Esophagus muscularis mucosa (tissue), 4 donors: ENCODE measurements at regions not wholly inside any gene's neighbourhood (a gene's known extent, or its start where the extent isn't known, plus 50 kb on each side); places are given as distances from the start of the nearest gene placed in this dataset.

Source experiments
- DNase-seq: peaks from one replicate; pipeline ENCODE4 v3.0.0-alpha.2; 2017; ENCODE audit errors: extremely low spot score
- H3K27ac ChIP-seq, 4 donors: fragments of 200-600 bp; sonication (generic); replicated peaks in 1 of 4; 1 replicate in 3 of 4; 2 replicates in 1 of 4; pipeline ENCODE4 v1.5.1; 2016 to 2019; ENCODE audit warnings: mild to moderate bottlenecking in 1 of 4
- H3K27me3 ChIP-seq, 4 donors: fragments of 200-600 bp; sonication (generic); one replicate each; pipeline versions ENCODE4 v1.5.1 to v1.6.0; 2016 to 2019
- H3K36me3 ChIP-seq, 4 donors: fragments of 200-600 bp; sonication (generic); one replicate each; pipeline ENCODE4 v1.5.1; 2016 to 2019
- H3K4me1 ChIP-seq, 4 donors: fragments of 200-600 bp; sonication (generic); one replicate each; pipeline ENCODE4 v1.5.1; 2016 to 2019
- H3K4me3 ChIP-seq, 4 donors: fragments of 200-600 bp; sonication (generic); 1 replicate in 2 of 4; 2 replicates in 2 of 4; pipeline ENCODE4 v1.5.1; 2016 to 2019; ENCODE audit warnings: mild to moderate bottlenecking in 4 of 4, moderate library complexity in 1 of 4
- H3K9me3 ChIP-seq, 4 donors: fragments of 200-600 bp; sonication (generic); 1 replicate in 3 of 4; 2 replicates in 1 of 4; pipeline ENCODE4 v1.5.1; 2016 to 2019
- CTCF ChIP-seq, 3 experiments: fragments of 200-600 bp in 2 of 3; fragments of 450-650 bp in 1 of 3; sonication (generic) in 2 of 3; IDR thresholded peaks; one replicate each; pipeline ENCODE4 v1.5.1; 2017 to 2019; ENCODE audit warnings: antibody characterized with exemption in 3 of 3, mild to moderate bottlenecking in 2 of 3, moderate library complexity in 1 of 3
- EP300 ChIP-seq: sonication (generic); formaldehyde crosslinking; IDR thresholded peaks from one replicate; pipeline ENCODE4 v1.6.1; 2017; ENCODE audit warnings: antibody characterized with exemption
- POLR2A ChIP-seq: fragments of 450-650 bp; IDR thresholded peaks from one replicate; pipeline ENCODE4 v1.6.1; 2017; ENCODE audit warnings: antibody characterized with exemption, moderate library complexity, mild to moderate bottlenecking, low read depth
- POLR2AphosphoS5 ChIP-seq, 2 donors: sonication (generic); formaldehyde crosslinking; IDR thresholded peaks; one replicate each; pipeline ENCODE4 v1.6.1; 2017; ENCODE audit warnings: antibody characterized with exemption in 2 of 2
- WGBS: methylation state at CpG from one replicate; pipeline ENCODE4 v1.1.5; 2018; 5-methylcytosine and 5-hydroxymethylcytosine counted together
- intact Hi-C: fragments of 100-400 bp; cut with DNase I; formaldehyde crosslinking; loops from one replicate; pipeline ENCODE4 v1.15.1; 2023

GRCh38 chr6:148076051-148076450, 266.6 kb upstream of the SASH1 start:
- Histone ChIP-seq H3K27ac (no peak overlapping the region), H3K36me3 (no peaks in the 10 kb centered on the region), H3K9me3 (peaks cover 0 to 11% (median 0%) of the 10 kb centered on the region in 4 donors), H3K27me3 (no peaks in the 10 kb centered on the region), H3K4me1 (no peaks in the 10 kb centered on the region), H3K4me3 (no peak overlapping the region)
- intact Hi-C loops = no loop called here
- 76% methylated on average over 3 of the region's 3 CpGs for WGBS
- TF ChIP-seq CTCF (IDR thresholded peaks at IDR 0.05) = no peak
- no peak for TF ChIP-seq EP300
- TF ChIP-seq POLR2AphosphoS5 (IDR thresholded peaks at IDR 0.05) = no peak
- TF ChIP-seq POLR2A = no peak
- DNase-seq = no peak

- TF ChIP-seq POLR2AphosphoS5 (IDR thresholded peaks at IDR 0.05) (no peak), POLR2A (no peak), EP300 (no peak), CTCF (IDR thresholded peaks at IDR 0.05) (no peak)
- no peak overlapping the region for H3K27ac ChIP-seq
- no peaks in the 10 kb centered on the region for H3K36me3 ChIP-seq
- DNase-seq = no peak
- H3K27me3 ChIP-seq = no peaks in the 10 kb centered on the region
- 94% methylated on average over 1 of the region's 1 CpG for WGBS
- no peak overlapping the region for H3K4me3 ChIP-seq
- no peaks in the 10 kb centered on the region for H3K9me3 ChIP-seq
- intact Hi-C loops = no loop called here
- no peaks in the 10 kb centered on the region for H3K4me1 ChIP-seq
Measured at GRCh38 chr6:148080315-148080714, 262.3 kb upstream of the SASH1 start.

GRCh38 chr6:148081076-148081475, 261.6 kb upstream of the SASH1 start:
- TF ChIP-seq POLR2AphosphoS5 (IDR thresholded peaks at IDR 0.05) (no peak), CTCF (IDR thresholded peaks at IDR 0.05) (no peak), EP300 (no peak), POLR2A (no peak)
- intact Hi-C loops = no loop called here
- no peak for DNase-seq
- Histone ChIP-seq H3K27me3 (no peaks in the 10 kb centered on the region), H3K4me3 (no peak overlapping the region), H3K9me3 (no peaks in the 10 kb centered on the region), H3K27ac (no peak overlapping the region), H3K4me1 (no peaks in the 10 kb centered on the region), H3K36me3 (no peaks in the 10 kb centered on the region)
- 89% methylated on average over 7 of the region's 7 CpGs for WGBS

GRCh38 chr6:148082044-148082443, 260.6 kb upstream of the SASH1 start:
- Histone ChIP-seq H3K4me1 (no peaks in the 10 kb centered on the region), H3K27me3 (no peaks in the 10 kb centered on the region), H3K36me3 (no peaks in the 10 kb centered on the region), H3K27ac (no peak overlapping the region), H3K4me3 (no peak overlapping the region), H3K9me3 (no peaks in the 10 kb centered on the region)
- intact Hi-C loops = no loop called here
- DNase-seq = no peak
- no peak for TF ChIP-seq POLR2AphosphoS5 (IDR thresholded peaks at IDR 0.05)
- no peak for TF ChIP-seq CTCF (IDR thresholded peaks at IDR 0.05)
- TF ChIP-seq EP300 = no peak
- TF ChIP-seq POLR2A = no peak
- 38% methylated on average over 2 of the region's 2 CpGs for WGBS

GRCh38 chr6:148082696-148083095, 259.9 kb upstream of the SASH1 start:
- Histone ChIP-seq H3K27me3 (no peaks in the 10 kb centered on the region), H3K4me3 (no peak overlapping the region), H3K9me3 (no peaks in the 10 kb centered on the region), H3K27ac (no peak overlapping the region), H3K4me1 (no peaks in the 10 kb centered on the region), H3K36me3 (no peaks in the 10 kb centered on the region)
- WGBS = 93% methylated on average over 2 of the region's 2 CpGs
- TF ChIP-seq POLR2A = no peak
- TF ChIP-seq CTCF (IDR thresholded peaks at IDR 0.05) = no peak
- TF ChIP-seq POLR2AphosphoS5 (IDR thresholded peaks at IDR 0.05) = no peak
- TF ChIP-seq EP300 = no peak
- intact Hi-C loops = no loop called here
- no peak for DNase-seq
